Right lobe of liver (tissue), 6 donors: ENCODE measurements at regions not wholly inside any gene's neighbourhood (a gene's known extent, or its start where the extent isn't known, plus 50 kb on each side); places are given as distances from the start of the nearest gene placed in this dataset.

Experiments used
- ATAC-seq, 4 donors: fragments of 200-7000 bp; cut with Tn5 transposase; one replicate each; pipeline ENCODE4 v1.9.1; 2020; ENCODE audit warnings: mild to moderate bottlenecking in 4 of 4, moderate library complexity in 4 of 4
- DNase-seq, 3 donors: peaks; one replicate each; pipeline ENCODE4 v3.0.0-alpha.2; 2020
- H3K27ac ChIP-seq, 3 donors: fragments of 200-600 bp; one replicate each; pipeline ENCODE4 v1.8.0; 2022
- H3K27me3 ChIP-seq, 2 donors: fragments of 200-600 bp; one replicate each; pipeline ENCODE4 v1.8.0; 2022
- H3K36me3 ChIP-seq, 4 donors: fragments of 200-600 bp; sonication (generic) in 1 of 4; one replicate each; pipeline versions ENCODE4 v1.5.1 to v1.8.0; 2017 to 2022; ENCODE audit warnings: control low read depth in 1 of 4
- H3K4me1 ChIP-seq, 4 donors: fragments of 200-600 bp; sonication (generic) in 1 of 4; one replicate each; pipeline versions ENCODE4 v1.5.1 to v1.8.0; 2017 to 2022; ENCODE audit warnings: control low read depth in 1 of 4
- H3K4me3 ChIP-seq, 3 donors: fragments of 200-600 bp; one replicate each; pipeline ENCODE4 v1.8.0; 2022
- H3K9me3 ChIP-seq, 4 donors: fragments of 200-600 bp; sonication (generic) in 1 of 4; one replicate each; pipeline versions ENCODE4 v1.5.1 to v1.8.0; 2017 to 2022; ENCODE audit warnings: control low read depth in 1 of 4
- CTCF ChIP-seq, 4 donors: fragments of 200-600 bp in 3 of 4; fragments of 450-650 bp in 1 of 4; IDR thresholded peaks; one replicate each; pipeline versions ENCODE4 v1.5.1 to v1.8.0; 2016 to 2022; ENCODE audit warnings: antibody characterized with exemption in 4 of 4, mild to moderate bottlenecking in 2 of 4
- POLR2A ChIP-seq: fragments of 450-650 bp; IDR thresholded peaks from one replicate; pipeline ENCODE4 v1.6.1; 2017; ENCODE audit warnings: antibody characterized with exemption, mild to moderate bottlenecking
- WGBS: methylation state at CpG from one replicate; pipeline ENCODE4 v1.1.6; 2018; ENCODE audit warnings: low coverage, low lambda C conversion rate; ENCODE audit not compliant: insufficient coverage; ENCODE audit errors: missing lambda C conversion rate; 5-methylcytosine and 5-hydroxymethylcytosine counted together
- intact Hi-C, 2 donors: fragments of 100-400 bp; cut with DNase I; formaldehyde crosslinking; loops; one replicate each; pipeline versions ENCODE4 v1.11.2 to v1.14.1; 2022
- donor health status: DM: no; HTN: yes; CAD: no.
- donor health status: DM: no; HTN: no; CAD: no.
- donor health status: DM: no; HTN: no; CAD: no.
- donor health status: DM: no; HTN: yes; CAD: no.
- donor health status: DM: no; HTN: yes; CAD: no.

GRCh38 chr4:18444206-18444605, 422.7 kb upstream of the LCORL start:
- 48% methylated on average over 3 of the region's 3 CpGs for WGBS

GRCh38 chr4:18442957-18443356, 421.4 kb upstream of the LCORL start:
- no peak overlapping the region for H3K27ac ChIP-seq
- no peak for ATAC-seq

More at GRCh38 chr4:18444206-18444605, 422.7 kb upstream of the LCORL start:
- Histone ChIP-seq H3K4me1 (no peaks in the 10 kb centered on the region), H3K27ac (no peak overlapping the region), H3K36me3 (no peaks in the 10 kb centered on the region), H3K9me3 (no peaks in the 10 kb centered on the region), H3K4me3 (no peak overlapping the region), H3K27me3 (no peaks in the 10 kb centered on the region)
- ATAC-seq (peak in 1 of 4 donors; percentile 64), DNase-seq (no peak)
- intact Hi-C loops: no loop called here
- TF ChIP-seq CTCF (IDR thresholded peaks at IDR 0.05) (no peak), POLR2A (no peak)

GRCh38 chr4:18441676-18442075, 420.1 kb upstream of the LCORL start:
- intact Hi-C loops: no loop called here
- ATAC-seq (no peak), DNase-seq (no peak)
- Histone ChIP-seq H3K4me1 (no peaks in the 10 kb centered on the region), H3K9me3 (no peaks in the 10 kb centered on the region), H3K4me3 (no peak overlapping the region), H3K36me3 (no peaks in the 10 kb centered on the region), H3K27me3 (no peaks in the 10 kb centered on the region), H3K27ac (no peak overlapping the region)
- TF ChIP-seq CTCF (IDR thresholded peaks at IDR 0.05): no peak
- TF ChIP-seq POLR2A: no peak
- 13% methylated on average over 2 of the region's 2 CpGs for WGBS

More at GRCh38 chr4:18442957-18443356, 421.4 kb upstream of the LCORL start:
- no peak for TF ChIP-seq POLR2A
- TF ChIP-seq CTCF (IDR thresholded peaks at IDR 0.05): no peak
- no peak for DNase-seq
- Histone ChIP-seq H3K27me3 (no peaks in the 10 kb centered on the region), H3K36me3 (no peaks in the 10 kb centered on the region), H3K9me3 (no peaks in the 10 kb centered on the region), H3K4me1 (no peaks in the 10 kb centered on the region), H3K4me3 (no peak overlapping the region)
- intact Hi-C loops: no loop called here
- WGBS: 24% methylated on average over 1 of the region's 1 CpG

- no peak for DNase-seq
- Histone ChIP-seq H3K4me3 (no peak overlapping the region), H3K4me1 (no peaks in the 10 kb centered on the region), H3K27ac (no peak overlapping the region), H3K9me3 (no peaks in the 10 kb centered on the region), H3K27me3 (no peaks in the 10 kb centered on the region), H3K36me3 (no peaks in the 10 kb centered on the region)
- intact Hi-C loops: no loop called here
- no peak for TF ChIP-seq POLR2A
- TF ChIP-seq CTCF (IDR thresholded peaks at IDR 0.05): no peak
- WGBS: 57% methylated on average over 3 of the region's 3 CpGs
- ATAC-seq: no peak
Observed at GRCh38 chr4:18441203-18441590, 419.6 kb upstream of the LCORL start.
